NCI-H1436 (cell line): ENCODE measurements at regions not wholly inside any gene's neighbourhood (a gene's known extent, or its start where the extent isn't known, plus 50 kb on each side); places are given as distances from the start of the nearest gene placed in this dataset.

ENCODE experiments used
- DNase-seq: peaks from one replicate; lab custom pipeline; 2025; lab: John Stamatoyannopoulos, UW

DNA sequence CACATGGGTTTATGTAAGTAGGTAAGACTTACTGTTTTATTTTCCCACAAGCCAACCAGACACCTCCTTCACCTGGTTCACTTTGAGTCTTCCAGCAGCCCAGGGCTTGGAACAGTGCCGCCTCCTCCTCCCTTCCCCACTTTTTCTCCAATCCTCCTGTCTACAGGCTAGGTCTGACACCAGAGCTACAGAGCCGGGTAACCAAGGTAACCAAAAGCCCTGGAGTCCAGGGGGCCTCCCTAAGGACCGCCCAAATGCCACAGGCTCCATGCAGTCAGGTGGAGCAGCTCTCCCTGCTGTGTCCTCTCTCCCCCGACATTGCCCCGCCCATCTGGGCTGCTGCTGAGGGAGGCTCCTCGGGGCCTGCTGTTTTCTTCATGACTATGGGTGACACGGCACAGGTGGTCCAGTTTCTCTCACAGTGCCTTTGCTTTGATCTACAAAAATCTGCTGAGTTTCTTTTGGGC lies 138.0 kb upstream of the EFNA5 start:
- peak; percentile 90 for DNase-seq

DNA sequence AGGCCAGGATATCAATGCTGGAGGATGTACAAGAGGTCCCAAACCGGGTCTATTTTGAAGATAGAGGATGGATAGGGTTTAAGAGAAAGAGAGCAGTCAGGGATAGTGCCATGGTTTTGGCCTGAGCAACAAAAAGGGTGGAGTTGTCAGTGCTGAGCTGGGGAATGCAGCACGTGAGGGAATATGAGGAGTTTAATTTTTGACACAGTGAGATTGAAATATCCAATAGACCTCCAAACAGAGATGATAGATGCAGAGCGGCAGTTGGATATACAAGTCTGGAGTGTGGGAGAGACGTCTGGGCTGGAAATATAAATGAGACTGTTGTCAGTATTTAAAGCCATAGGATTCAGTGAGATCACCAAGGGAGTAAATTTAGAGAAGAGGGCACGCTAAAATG lies 136.7 kb upstream of the EFNA5 start:
- DNase-seq, result no peak

DNA sequence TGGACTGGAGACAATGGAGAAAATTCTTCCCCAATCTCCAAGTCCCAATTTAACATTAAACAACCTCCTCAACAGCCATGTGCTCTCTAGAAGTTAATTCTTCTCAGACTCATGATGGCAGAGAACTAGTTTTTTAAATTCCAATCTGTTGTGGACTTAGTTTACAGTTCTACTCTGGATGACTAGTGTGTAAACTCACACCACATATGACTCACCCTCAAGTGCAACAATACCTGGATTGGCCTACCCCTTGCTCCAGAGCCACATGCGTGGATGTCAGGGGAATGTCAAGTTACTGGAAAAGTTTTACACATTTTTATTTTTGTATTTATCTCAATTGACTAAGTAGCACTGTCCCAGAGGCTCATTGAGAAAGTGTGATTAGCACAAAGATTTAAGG lies 136.0 kb upstream of the EFNA5 start:
- DNase-seq, result no peak

DNA sequence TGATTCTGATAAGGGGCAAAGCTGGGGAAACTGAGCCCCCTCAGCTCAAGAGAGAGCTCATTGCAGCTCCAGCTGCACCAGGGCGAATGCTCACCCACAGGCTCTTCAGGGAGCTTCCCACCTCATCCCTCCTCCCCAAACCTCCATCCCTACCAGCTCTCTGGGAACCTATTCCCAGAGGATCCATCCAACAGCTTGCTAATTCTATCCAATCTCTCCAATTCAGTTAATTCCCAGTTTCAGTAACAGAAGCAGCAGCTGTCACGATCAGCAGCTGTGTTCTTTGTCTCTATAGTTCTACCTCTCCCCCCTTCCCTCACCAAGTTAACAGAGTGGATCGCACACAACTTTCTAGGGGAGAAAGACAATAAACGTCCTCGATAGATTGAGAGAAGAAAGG lies 135.5 kb upstream of the EFNA5 start:
- DNase-seq, result peak; percentile 64

DNA sequence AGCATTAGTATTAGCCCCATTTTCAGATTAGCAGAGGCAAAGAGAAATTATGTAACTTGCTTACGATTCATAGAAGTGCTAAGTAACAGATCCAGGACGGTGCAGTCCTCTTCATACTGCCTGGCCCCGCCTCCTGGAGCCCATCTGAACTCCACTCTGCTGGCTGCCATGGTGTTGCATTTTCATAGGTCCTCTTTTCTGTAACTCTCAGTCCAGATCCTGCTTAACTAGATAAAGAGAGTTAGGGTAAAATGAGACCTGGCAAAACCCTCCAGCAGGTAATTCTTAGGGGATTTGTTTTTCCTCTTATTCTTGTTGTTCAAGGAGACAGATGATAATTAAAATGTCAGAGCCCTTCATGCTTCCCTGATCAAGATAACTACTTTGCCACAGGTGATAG lies 135.1 kb upstream of the EFNA5 start:
- peak; percentile 85 for DNase-seq

DNA sequence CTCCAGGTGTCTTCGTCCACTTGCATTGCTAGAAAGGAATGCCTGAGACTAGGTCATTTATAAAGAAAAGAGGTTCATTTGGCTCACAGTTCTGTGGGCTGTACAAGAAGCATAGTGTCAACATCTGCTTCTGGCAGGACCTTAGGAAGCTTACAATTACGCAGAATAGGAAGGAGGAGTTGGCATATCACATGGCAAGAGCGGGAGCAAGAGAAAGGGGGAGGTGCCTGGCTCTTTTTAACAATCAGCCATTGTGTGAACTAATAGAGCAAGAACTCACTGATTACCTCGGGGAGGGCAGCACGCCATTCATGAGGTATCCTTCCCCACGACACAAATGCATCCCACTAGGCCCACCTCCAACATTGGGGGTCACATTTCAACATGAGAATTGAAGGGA lies 134.4 kb upstream of the EFNA5 start:
- DNase-seq, result peak; percentile 45

DNA sequence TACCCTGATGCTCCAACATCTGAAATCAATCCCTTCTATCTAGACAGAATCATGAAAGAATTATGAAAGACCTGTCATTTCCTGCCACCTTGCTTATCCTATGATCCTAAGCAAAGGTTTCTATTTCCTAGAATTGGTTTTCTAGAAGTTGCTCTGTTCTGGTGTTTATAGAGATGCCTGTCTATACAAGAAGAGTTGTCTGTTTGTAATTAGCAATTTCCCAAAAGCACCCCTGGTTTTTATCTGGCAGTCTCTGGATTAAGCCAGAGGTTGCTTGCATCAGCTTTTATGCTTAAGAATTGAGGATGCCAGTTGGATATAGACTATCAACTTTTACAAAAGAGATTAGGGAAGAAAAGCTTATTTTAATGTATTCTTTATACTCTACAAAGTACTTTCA lies 133.0 kb upstream of the EFNA5 start:
- DNase-seq, result no peak

DNA sequence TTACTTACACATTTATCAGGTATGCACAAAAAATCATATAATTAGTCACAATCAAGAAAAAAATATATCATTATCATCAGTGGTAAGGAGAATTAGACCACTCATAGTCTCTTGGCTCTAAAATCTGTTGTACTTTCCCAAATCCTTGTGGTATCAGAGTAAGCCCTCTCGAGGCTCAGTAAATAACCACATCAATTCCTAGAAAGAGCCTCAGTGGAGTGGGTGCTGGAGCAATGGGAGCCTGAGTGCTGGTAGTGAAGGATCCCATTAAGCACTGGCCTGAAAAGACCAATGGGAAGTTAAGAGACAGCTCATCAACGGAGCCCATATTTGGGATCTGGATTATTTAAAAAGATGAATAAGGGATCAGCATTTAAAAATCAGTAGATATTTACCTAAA lies 130.3 kb upstream of the EFNA5 start:
- DNase-seq, result no peak

DNA sequence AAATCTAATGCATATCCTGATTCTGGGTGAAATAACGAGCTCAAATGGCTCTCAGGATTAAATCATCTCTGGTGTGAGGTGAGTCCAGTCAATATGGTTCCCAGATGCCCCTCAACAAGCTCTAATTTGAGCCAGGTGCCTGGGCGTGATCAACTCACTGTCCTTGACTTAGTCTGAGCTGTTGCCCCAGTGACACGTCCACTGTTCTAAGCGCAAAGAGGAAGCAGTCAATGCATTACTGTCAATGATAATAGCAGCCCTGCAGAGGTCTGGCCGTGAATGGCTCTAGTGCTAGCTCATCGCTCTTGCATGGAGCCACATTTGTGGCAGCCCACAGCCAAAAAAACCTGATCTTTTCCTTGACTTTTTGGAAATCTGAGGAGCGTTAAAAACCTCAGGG lies 128.6 kb upstream of the EFNA5 start:
- no peak for DNase-seq

DNA sequence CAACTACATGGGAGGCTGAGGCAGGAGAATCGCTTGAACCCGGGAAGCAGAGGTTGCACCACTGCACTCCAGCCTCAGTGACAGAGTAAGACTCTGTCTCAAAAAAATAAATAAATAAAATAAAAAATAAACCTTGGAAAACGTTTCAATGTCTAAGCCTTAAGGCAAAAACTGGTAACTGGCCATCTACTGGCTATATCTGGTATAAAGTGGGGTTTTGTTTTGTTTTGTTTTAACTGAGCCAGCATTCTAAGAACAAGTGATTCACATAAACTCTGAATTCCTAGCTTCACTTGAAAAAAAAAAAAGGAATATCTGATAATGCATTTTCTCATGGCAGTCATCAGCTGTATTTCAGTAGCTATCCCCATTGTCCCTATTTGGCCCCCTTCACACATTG lies 126.1 kb upstream of the EFNA5 start:
- no peak for DNase-seq

DNA sequence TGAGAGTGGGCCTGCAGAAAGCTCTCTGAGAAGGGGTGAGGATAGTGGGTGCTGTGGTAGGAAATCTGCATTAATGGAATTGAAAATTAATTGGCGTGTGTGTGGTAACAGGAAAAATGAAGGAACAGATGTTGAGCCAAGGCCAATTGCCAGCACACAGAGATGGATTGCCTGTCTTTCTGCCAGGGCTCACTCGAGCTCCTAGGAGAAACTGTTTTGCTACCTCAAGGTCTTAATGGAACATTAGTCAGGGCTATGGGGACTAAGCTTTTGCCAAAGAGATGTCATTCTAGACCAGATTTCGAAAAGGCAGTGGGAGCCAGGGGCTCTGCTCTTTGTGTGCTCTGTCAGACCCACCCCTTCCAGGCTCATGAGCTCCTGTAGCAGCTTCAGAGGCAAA lies 124.0 kb upstream of the EFNA5 start:
- no peak for DNase-seq

DNA sequence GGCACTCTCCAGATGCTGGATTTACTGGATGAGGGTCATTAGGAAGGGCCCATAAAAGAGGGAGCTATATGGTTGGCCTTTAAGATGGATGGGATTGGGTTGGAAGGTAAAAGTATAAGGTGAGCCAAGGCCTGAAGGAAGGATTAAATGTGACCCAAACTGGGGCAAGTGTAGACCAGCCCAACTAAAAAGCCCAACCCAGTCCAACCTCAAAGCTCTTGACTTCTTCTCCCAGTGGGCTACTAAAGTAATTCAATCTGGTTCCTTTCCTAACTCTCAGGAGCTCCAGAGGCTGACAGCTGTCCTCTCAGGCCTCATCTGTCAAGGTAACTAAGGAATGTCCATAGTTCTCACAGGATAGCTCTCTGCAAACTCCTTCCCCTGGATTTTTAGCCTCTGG lies 122.2 kb upstream of the EFNA5 start:
- DNase-seq, result no peak

DNA sequence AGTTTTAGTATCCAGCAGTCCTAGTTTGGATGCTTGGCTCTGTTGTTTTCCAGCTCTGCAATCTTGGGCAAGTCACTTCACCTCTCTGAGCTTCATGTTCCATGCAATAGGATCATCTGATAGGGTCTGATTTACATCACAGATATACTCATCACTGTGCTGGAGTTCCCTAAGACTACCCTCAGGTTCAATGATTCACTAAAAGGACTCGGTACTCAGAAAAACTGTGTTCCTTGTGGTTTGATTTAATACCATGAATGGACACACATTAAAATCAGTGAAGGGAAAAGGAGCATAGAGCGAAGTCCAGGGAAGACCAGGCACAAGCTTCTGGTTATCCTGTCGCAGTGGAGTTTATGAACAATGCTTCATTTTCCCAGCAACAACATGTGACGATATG lies 119.9 kb upstream of the EFNA5 start:
- DNase-seq, result no peak

DNA sequence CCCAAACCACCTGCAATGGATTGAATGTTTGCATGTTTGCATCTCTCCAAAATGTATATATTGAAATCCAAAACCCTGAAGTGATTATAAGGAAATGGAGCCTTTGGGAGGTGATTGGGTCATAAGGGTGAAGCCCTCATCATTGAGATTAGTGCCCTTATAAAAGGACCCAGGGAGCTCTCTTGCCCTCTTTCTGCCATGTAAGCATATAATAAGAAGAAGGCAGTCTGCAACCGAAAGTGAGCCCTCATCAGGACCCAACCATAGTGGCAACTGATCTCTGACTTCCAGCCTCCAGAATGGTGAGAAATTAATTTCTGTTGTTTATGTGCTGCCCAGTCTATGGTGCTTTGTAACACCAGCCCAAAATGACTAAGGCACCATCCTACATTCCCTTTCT lies 115.7 kb upstream of the EFNA5 start:
- DNase-seq, result no peak

DNA sequence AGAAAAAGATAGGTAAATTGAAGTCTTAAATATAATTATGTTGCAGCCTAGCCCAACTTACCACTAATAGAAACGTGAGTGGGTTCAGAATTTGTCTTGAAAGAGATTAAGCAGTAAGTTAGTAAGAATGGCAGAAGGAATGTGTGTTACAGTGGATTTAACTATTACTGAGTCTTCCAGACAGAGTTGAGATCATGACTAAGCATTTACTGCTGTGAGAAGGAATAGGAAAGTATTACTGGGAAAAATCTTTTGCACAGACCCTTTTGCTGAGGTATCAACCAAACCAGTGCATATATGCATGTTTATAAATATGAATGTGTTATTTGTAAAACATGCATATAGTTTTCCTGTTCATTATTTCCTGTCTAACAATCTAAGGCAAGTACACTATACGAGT lies 112.8 kb upstream of the EFNA5 start:
- no peak for DNase-seq

DNA sequence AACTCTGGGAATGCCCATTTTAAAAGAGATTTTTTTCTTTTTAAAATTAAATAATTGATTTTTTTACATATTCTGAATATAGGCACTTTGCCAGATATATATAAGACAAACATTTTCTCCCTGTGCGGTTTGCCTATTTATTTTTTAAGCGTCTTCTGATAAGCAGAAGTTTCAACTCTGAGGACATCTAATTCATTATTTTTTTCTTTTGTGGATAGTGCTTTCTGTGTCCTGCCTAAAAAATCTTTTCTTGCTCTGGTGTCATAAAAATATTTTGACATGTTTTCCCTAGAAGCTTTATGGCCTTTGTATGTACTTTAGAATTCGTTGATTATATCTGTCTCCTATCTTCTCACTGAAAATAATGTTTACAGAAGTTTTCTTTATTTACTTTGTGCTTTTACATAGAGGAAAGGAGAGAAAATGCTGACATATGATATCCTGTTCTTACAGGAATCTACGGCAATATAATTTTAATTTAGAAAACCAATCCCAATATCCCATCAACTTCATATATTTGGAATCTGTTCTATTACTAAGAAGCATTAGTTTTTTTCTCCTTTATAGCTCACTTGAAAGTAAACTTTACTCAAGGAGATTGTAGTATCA lies 111.9 kb upstream of the EFNA5 start:
- no peak for DNase-seq

DNA sequence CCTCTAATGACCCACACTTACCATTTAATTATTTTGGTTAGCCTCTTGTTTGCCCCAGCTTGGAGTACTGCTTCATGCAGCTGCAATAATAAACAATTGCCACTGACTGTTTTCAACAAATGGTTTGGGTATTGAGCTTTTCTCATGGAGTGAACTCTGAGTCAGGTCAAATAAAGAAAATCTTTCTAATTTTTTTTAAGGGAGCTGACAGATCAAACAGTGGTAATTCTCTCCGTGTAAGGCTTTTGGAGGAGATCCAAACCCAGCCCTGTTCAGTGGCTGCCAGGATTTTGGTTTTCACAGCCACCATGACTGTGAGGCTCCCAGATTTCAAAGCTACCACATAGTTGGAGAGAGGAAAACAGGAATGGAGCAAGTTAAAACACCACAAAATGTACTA lies 110.7 kb upstream of the EFNA5 start:
- DNase-seq, result no peak

DNA sequence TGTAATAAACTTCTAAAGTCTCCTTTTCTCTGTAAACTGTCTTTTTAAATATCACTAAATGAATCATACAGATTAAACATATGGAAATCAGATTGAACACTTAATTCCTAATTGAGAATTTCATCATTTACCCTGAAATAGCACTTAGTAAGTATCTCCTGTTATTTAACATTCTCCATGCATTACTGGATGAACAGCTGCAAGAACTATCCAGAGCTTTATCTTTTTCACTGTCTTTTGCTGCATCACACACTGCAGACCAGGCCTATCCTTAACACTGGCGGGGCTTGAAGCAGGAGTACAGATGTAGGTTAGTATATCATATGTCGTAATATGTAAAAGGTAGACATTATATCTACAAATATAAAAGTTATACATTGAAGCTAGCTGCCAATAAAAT lies 108.7 kb upstream of the EFNA5 start:
- DNase-seq, result no peak

DNA sequence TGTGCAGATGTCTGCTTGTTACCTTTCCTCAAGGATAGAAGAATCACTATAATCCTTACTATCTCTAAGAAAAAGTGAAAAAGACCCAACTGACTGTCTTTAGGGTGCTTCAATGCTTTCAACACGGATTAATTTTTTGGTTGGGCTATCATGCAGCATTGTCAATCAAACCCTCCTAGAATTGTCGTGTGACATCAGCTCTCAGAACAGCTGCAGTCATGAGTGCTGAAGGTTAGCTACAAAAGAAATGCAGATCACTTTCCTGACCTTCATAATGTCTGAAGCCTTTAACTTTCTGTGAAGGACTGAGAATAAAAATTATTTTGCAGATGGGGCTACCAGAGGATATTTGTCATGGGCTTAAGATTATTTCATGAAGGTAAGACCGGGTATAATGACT lies 107.9 kb upstream of the EFNA5 start:
- DNase-seq, result no peak

DNA sequence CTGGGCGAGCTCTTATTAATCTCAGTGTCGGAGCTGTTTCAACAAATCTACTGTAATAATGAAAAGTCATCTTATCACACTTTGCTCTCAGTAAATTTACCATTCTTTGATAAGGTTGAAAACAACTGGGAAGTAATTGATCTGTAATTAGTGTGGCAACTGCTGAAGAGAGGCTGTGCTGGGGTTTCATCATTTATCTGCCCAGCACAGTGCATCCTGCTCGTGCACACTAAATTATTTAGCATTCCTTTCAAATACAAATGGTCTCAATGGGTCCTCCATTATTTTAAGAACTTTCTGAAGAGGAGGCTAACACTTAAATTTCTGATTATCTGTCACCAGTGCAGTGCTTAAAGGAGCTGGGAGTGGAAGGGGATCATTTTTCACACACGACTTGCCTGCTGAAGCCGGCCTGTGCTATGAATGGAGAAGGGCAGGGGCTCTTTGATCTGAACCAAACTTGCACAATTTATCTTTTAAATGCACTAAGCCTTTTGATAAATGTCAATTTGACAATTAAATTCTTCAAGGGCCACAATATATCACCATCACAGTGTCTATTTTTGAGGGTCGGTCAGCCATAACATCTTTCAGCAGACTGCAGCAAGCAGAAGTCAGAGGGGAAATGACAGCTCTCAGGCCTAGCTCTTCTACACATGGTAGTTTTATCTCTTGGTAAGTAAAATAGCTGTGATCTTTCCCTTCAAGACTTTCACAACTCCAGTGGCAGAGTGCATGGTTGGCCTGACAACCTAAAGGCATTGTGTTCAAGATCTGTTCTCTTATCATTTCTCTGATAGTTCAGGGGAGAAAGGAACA lies 106.4 kb upstream of the EFNA5 start:
- no peak for DNase-seq

DNA sequence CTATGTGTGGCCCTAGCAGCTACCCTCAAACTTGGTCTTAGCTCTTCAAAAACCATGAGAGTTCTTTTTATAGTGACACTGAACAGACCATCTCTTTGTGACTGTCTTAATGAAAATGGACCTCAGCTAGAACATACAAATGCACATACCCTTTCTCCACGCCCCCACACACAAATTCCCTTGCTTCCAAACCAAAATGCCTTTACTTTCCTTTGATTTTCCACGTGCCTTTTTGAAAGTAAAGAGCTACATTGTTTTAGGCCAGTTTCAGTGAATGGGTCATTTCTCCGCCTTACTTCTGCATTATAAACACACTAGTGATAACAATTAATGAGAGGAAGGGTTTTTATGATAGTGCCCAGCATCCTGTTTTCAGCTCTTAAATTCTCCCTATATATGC lies 105.8 kb upstream of the EFNA5 start:
- DNase-seq, result no peak

DNA sequence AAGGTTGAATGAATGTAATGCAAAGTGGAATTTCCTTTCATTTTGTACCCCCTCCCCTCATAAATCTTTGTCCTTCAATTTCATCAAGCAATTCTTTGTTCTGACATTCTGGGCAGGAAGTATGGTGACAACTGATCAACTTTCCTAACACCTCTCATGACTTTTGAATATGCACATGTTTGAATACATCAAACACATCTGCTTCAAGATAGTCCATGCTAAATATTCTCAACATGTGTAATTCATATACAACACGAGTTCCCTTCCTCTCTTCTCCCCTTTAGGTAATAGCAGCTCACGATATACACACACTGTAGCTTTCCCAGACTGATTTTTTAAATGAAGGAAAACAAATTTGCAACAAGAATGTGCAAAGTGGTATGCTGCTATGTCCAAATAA lies 103.6 kb upstream of the EFNA5 start:
- no peak for DNase-seq

DNA sequence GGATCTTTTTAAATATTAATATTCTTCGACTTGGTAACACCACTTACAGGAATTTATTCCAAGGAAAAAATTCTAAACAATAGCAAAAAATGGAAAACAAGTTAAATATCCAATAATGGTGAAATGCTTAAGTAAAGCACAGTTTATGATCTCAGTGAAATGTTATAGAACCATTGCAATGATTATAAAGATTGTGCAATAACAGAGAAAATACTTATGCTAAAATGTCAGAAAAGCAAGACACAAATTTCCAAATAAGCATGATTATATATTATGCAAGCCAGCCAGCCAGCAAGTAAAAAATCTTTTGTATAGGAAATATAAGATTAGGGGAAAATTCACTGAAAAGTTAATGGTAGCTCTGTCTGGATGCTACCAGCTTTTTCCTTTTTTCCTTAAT lies 102.7 kb upstream of the EFNA5 start:
- no peak for DNase-seq
